DMS53 treated with DMSO at 0.1 percent for 48 hours (cell line): ENCODE measurements at regions not wholly inside any gene's neighbourhood (a gene's known extent, or its start where the extent isn't known, plus 50 kb on each side); places are given as distances from the start of the nearest gene placed in this dataset.

Experiments
- DNase-seq: peaks from one replicate; lab custom pipeline; 2025; ENCODE audit not compliant: unreplicated experiment; lab: John Stamatoyannopoulos, UW

DNA sequence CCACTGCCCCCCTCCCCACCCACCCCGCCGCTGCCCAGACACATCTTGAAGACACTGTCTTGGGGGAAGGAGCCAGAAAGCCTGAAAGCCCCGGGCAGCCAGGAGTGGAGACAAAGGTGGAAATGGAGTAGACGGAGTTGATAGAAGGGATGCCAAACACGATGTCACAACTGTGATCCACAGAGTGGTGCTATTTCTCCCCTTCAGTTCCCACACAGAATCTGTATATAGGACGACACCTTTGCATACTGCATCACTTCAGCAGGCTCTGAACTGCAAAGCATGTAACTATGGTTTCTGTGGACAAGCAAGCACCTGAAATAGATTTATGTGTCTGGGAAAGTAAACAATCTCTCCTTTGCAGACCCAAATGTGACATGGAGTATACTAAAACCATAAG is 56.4 kb upstream of the F13A1 start:
- no peak for DNase-seq

DNA sequence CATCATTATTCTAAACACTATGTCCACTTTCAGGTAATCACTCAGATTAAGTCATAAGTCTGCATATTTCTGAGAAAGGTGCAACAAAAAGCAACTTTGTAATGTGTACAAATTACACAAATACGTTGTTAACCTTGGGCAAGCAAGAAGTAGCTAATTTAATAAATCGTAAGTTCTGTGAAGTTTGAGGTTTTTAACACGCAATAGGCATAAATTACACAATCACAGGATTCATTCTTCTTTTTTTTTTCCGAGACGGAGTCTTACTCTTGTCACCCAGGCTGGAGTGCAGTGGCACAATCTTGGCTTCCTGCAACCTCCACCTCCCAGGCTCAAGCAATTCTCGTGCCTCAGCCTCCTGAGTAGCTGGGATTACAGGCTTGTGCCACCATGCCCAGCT is 57.2 kb upstream of the F13A1 start:
- no peak for DNase-seq

DNA sequence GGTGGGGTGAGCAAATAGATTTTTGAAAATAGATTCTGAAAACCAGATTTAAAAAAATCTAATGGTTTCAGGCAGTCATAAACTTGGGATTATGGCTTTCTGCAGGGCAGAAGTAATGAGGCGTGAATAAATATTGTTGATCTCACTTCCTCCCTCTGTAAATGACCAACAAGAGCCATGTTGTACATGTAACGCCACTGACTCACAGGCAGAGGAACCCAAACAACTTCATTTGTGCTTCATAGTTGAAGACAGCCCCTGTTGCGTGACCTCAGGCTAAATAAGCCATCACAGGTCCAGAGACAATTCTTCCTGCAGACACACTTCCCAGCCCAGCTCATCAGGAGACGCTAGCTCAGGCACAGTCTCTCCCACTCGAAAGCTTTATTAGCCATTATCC is 59.1 kb upstream of the F13A1 start:
- DNase-seq = peak; percentile 7

DNA sequence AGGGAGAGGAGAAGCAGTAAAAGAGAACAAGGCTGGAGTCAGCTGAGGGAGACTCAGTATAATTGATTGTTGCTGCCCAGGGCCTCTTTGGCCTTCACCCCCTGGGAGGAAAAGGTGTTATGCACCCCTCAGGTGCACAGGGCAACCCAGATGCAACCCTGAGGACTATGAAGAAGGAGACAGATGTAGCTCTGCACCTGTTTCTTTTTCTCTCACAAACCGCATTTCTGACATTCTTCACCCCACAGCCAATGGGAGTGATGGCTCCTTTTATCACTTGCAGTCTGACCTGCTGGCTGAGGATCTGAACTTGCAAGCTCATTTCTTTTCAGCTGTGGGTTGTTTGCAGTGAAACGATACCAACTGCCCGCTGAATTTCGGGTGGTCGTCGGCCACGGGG is 64.1 kb upstream of the F13A1 start:
- DNase-seq = no peak

DNA sequence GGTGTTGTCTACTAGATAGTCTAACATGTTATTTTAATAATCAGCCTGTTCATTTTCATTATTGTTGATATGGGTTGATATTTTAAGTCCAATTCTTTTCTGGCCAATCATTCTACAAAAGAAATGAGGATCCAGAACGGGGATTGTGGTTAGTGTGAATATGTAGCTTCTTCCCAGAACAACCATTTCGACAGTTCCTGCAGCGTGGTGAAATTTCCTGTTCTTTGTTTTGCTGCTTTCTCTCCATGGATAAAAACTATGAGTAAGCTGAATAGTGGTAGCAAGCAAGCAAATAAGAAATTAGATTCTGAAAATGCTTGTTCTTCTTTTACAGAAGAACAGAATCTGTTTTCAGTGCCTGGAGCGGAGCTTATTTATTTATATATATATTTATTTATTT is 65.5 kb upstream of the F13A1 start:
- DNase-seq = no peak

DNA sequence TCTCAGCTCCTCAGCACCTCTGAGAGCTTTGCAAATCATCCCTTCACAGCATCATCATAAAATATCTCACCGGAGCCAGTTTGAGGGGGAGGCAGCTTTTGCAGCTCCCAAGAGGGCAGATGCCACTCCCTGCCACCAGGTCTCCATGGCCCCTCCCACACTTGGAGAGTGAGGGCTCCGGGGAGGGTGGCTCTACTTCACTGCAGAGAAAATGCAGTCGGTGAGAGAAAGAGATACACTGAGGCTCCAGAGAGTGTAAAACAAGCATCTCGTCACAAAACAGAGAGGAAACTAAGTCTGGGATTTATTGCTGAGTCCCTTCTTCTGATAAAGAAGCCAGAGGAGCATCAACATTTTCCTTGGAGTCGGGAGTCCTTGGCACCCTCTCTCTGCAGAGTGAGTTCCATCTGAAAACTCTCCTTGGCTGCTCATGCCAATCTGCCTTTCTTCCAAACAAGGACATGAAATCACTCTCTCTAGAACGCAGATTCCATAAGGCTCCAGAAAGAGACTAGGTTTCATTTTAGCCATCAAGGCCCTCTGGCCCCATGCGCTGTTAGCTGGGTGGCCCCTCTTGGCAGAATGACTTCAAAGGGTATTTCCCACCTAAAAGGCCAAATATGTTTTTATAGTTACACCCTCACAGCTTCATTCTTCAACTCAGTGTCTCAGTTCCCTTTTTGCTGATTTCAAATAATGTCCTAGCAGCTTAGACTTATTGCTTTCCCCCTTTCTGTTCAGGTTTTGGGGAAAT is 70.6 kb upstream of the F13A1 start:
- DNase-seq = no peak

DNA sequence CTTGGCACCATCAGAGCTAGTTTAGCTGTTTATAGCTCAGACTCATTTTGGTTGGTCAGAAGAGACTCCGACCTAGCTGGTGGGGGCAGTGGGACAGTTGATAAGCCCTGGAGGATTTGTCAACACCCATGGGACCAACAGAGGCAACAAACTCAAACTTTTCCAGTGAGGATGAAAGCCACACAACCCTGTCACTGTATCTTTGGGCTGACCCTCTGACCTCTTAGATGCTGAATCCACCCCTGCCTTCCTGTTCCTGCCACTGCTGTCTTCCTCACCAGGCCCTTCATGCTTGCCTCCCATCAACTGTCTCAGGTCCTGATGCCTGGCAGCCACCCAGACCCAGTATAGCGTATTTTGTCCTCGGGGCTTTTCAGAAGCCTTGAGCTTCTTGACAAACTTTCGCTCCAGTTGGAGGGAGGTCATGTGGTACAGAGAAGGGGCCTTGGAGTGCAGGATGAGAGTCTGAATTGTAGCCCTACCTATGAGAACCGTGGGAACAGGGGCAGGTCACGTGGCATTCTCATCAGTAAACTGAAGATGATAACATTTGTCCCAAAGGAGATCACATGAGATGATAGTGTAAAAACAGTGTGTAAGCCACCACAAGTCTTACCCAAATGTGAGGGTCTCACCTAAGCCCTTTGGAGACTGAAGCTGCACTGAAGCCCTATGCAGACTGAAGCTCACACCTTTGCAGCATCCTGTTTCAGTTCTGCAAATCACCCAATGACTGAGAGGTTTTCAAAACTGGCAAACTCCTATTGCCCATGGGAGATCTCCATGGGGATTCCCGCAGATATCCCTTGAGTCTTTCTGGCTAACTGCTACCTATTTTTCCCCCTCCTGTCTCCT is 72.0 kb upstream of the F13A1 start:
- no peak for DNase-seq

DNA sequence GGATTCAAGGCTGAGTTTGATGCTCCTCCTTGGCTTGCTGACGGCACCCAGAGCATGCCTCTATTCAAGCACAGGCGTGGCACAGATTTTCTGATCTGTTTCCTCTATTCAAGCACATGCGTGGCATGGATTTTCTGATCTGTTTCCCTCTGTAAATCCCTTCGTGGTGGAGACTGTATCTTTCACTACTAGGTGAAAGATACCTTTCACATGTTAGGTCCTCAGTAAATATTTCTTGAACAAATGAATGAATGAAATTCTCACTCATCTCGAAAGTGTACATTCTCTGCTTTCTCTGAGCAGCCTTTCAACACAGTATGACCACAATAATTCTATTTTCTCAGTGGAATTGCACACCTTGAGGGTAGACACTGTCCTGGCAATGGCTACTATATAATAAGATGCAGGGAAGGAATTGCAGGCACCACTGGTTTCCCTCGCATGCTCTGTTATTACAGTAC is 72.6 kb upstream of the F13A1 start:
- no peak for DNase-seq

DNA sequence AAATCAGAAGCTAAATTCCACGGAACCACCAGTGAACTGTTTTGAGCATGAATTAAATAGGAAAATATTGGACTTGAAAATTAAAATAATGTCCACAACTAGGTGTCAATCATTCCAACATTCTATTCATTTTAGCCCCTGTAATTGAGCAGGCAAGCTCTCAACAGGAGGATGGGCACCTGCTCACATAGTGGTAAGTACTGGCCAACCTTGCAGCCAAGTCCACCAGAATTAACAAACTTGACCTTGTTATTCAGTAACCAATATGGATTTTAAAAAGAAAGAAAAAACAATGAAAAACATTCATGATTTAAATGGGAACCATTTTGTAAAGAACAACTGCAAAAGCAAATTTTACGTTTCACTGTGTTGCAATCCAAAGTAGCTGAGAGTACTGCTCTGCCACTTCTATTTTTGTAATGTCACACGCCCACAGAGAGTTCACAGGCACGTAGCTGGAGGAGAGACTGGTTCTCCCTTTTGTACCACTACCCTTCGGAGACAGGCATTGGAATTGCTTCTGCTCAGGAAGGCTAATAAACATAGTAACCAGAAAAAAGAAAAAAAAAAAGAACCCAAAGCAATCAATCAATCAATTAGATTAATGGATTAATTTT is 75.2 kb upstream of the F13A1 start:
- DNase-seq = no peak

DNA sequence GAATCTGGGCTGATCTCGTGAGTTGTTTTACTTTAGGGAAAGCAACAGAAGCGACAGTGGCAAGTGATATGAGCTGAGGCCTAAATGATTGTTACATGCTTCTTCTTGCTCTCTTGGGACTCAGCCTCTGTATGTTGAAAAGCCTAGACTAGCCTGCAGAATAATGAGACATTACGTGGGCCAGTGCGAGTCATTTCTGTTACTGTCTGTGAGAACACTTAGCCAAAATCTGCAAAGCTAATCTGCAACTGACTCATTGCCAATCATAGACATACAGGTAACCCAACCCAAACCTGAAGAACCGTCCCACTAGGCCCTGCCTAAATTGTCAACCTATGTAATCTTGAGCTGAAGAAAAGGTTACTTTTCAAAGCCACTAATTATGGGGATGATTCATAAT is 77.4 kb upstream of the F13A1 start:
- DNase-seq = no peak

DNA sequence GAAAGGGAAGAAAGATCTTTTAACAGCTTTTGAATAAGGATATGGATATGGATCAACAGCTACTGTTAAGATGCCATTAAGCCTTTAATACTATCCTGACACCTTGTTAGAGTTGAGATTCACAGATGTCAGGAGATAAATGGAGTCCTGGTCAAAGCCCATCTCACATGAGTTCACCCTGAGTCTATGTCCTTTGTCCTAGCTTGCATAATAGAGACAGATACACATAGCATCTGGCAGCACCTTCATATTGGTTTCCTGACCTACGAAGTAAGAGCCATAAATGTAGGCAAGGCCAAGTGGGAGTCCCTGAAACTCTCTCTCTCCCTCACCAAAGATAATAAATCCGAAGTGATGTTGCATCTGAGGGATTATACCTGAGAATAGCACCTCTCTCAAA is 79.1 kb upstream of the F13A1 start:
- no peak for DNase-seq

DNA sequence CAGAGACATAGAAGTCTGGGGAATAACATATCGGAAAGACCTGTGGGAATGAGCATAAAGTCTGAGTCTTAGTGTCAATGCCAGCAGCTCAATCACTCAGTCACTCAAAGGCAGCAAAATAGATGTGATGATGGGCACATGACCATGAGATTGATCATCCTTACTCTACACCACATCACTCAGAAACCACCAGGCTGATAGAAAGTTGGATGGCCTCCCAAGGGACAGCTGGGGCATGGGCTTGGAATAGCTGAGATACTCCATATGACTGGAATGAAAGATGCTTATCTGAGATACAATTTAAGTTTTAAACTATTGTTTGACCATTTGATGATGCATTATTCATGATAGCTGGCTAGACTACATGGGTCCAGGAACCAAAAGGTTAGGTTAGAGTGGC is 80.9 kb upstream of the F13A1 start:
- no peak for DNase-seq

DNA sequence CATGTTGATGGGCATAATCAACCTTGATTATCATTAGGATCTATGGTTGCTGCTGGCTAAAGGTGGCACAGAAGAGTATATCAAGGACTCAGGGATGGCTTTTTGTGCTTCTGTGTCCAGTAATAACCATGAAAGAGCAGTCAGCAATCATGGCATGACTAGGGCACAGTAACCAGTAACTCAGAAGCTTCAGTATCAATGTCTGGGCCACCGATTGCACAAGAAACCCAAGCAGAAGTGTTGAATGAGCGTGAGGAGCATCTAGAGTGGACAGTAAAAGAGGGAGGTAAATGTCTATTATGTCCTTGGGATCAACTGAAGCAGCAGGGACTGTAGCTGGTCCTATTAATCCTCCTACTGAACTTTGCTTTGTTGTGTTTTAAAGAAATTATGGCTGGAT is 81.5 kb upstream of the F13A1 start:
- no peak for DNase-seq

DNA sequence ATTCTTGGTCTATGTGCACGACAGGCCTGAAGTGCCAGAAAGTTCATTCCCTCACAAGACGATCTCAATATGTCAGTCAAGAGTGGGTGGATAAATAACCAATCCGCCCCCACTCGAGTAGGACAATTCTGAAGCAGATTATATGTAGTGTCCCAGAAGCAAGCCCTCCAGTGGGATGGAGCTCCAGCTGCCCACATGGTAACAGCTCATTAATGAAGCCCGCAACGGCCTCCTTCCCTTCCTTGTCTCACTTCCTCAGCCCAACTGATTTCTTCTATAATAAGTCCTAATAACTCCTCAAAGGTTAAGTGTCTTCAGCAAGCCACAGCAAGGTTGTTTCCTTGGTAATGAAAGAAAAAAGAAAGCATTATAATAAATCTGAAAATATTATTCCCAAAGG is 82.1 kb upstream of the F13A1 start:
- no peak for DNase-seq

DNA sequence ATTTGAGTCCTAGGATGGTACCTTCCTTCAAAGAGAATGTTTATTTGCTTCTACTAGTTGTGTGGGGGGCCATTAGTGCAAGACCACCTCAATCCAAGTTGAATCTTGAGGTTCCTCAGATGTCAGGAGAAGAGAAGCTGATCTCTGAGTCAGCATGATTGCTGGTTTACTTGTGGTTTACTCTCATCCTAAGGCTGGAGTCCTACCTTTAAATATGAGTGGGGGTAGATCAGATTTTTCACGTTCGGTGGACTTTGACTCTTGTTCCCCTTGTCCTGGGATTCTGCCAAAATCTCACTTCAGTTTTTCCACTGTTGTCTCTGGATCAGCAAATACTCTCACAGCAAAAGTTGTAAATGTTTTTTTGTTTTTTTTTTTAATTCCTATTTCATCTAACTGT is 84.6 kb upstream of the F13A1 start:
- no peak for DNase-seq

DNA sequence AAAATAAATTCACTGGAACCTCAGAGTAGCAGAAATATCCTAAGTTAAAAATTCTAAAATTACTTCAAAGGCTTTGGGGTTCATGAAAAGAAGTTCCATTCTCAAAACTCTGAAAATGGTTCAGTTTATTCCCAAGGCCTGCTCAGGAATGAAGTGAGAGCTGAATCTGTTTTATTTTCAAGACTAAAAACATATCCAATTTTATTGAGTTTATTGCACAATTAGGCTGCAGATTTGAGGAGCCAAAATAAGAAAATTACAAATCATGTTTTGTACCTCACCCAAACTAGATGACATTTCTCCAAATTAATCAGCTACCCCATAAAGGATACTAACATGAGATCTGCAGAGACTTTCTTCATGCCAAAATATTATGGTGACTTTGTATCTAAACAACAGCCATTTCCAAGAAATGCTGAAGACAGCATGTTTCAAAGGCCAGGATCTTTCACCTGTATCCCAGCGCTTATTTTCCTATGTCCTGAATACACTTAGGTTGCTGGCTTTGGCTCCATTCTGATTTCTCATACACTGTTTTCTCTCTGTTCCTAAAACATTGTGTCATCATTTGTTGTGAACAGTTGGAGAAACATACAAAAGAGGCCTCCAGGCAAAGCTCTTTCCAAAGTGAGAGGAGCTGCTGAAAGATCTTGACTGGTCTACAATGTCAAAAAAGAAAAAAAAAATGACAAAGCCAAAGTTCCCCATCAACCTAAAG is 85.7 kb upstream of the F13A1 start:
- DNase-seq = no peak

DNA sequence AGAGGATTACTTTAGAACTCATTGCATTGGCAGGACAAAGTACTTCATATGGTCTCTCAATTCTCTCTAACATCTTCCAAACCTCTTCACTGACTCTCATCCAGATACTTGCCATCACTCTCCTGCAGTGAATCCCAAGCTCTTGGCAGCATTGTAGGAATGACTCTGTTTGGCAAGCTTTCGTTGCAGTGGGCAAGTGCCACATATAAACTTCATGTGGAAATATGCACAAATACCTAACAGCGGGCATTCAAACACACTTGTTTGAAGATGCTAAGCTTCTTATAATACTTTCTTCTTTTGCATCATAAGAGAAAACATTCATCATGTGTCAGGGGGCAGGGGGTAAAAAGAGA is 86.2 kb upstream of the F13A1 start:
- DNase-seq = no peak

DNA sequence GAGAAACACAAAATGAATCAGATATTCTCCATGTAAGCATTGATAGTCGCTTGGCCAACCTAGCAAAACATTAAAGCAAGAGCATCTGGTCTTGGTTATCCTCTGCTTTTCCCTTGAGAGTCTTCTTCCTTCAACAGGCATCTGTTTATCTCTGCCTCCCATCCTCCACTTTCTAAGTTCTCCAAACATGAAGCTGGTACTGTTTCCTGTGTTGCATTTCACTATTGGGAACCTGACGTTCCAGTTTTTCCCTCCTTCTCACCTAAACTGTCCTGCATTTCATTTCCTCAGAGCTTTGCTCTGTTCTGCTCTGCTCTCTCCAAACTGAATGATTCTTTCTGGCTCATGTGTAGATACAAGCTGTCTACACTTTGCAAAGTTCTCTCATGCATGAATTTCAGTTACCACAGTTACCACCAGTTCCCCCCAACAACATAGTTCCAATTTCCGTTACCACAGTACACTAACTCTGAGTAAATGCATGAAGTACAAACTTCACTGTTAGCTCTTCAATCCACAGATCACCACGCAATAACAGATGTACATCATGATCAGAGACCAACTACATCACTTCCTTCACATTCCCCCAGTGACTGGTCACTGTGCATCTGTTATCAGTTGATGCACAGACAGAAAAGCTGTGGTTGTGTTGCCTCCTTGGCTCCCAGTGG is 86.7 kb upstream of the F13A1 start:
- no peak for DNase-seq

DNA sequence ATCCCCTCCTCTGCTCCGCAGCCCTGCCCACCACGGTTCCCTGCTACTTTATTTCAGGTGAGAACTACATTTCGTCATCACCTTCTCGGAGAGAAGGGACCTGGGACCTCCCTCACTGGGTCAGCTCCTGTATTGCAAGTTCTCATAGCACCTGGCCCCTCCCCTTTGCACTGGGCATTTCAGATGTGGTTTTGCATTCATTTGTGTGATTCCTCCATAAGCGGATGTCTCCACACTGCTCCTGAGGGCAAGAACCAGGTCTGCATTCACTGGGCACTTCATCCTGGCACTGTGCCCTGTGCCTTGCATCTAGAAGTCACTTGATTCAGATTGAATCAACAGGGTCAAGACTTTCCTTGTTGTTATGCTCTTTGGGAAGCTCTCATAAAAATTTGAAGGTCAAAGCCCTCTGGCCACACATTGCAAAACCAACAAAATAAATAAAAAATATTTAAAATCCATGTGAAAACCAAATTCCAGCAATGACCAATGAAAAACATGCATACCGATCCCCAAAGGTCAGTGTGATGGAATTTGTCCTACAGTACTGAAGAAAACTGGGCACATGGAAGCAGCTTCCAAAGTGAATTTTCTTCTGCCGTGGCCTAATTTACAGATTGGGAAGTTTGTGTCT is 89.1 kb upstream of the F13A1 start:
- no peak for DNase-seq

DNA sequence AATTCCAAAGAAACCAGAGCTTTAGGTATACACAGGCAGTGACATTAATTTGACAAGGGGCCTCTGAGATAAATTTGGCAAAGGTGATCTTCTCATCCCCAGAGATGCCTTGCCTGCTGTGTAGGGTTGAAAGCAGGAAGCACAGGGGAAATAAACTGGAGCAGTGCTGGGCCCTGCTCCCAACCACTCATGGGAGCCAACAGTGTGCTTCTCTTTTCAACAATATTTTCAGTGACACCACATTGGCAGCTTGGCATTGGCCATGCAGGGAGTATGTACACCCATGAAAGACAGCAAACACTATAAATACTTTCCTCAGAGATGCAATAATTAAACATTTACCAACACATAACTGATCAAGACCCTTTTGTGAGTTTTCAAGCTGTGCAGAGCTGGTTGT is 90.7 kb upstream of the F13A1 start:
- DNase-seq = no peak

DNA sequence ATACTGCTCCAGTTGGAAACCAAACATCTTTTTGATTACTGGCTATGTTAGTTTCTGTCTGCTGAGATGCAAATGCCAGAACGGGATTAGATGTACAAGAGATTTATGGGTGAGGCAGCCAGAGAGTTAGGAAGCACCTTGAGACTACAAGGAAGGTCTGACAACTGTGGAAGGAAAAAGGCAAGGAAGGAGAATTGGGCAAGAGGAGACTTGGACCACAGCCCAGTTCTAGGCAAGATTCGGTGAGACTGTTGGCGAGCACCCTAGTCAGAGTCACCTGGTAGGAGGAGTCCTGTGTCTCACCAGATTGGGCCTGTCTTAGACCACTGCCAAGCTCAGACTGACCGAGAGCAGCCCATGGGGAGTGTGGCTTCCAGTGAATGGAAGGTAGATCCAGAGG is 91.8 kb upstream of the F13A1 start:
- DNase-seq = no peak
